MM.1S (cell line): ENCODE measurements at regions not wholly inside any gene's neighbourhood (a gene's known extent, or its start where the extent isn't known, plus 50 kb on each side); places are given as distances from the start of the nearest gene placed in this dataset.

Source experiments
- DNase-seq: peaks from one replicate; pipeline ENCODE4 v3.0.0-alpha.2; 2015
- H2AFZ ChIP-seq: fragments of 300-600 bp; sonication (generic); 2 replicates; pipeline ENCODE4 v1.6.0; 2016; ENCODE audit warnings: antibody characterized with exemption, low read length
- H3F3A ChIP-seq: fragments of 300-600 bp; sonication (generic); 2 replicates; pipeline ENCODE4 v1.6.1; 2016; ENCODE audit warnings: mild to moderate bottlenecking, antibody characterized with exemption, low read length, moderate library complexity, mixed read lengths; ENCODE audit not compliant: insufficient read depth
- H3K27ac ChIP-seq: fragments of 300-600 bp; sonication (generic); 2 replicates; pipeline ENCODE4 v1.5.1; 2016; ENCODE audit warnings: mild to moderate bottlenecking, low read length
- H3K27me3 ChIP-seq: fragments of 300-600 bp; sonication (generic); replicated peaks from 2 replicates; pipeline ENCODE4 v1.6.0; 2016; ENCODE audit warnings: low read length; ENCODE audit not compliant: insufficient read depth
- H3K36me3 ChIP-seq: fragments of 300-600 bp; sonication (generic); replicated peaks from 2 replicates; pipeline ENCODE4 v1.6.1; 2016; ENCODE audit warnings: mild to moderate bottlenecking, low read length, mixed read lengths; ENCODE audit not compliant: insufficient read depth
- H3K4me1 ChIP-seq: fragments of 300-600 bp; sonication (generic); 2 replicates; pipeline ENCODE4 v1.6.1; 2016; ENCODE audit warnings: low read length, mixed read lengths
- H3K4me2 ChIP-seq: fragments of 300-600 bp; sonication (generic); 2 replicates; pipeline ENCODE4 v1.6.0; 2016; ENCODE audit warnings: low read depth, low read length
- H3K4me3 ChIP-seq: fragments of 300-600 bp; sonication (generic); 2 replicates; pipeline ENCODE4 v1.5.1; 2016; ENCODE audit warnings: low read length, mixed read lengths
- H3K79me2 ChIP-seq: fragments of 300-600 bp; sonication (generic); 2 replicates; pipeline ENCODE4 v1.6.1; 2016; ENCODE audit warnings: mixed run types, low read length, mixed read lengths
- H3K9ac ChIP-seq: fragments of 300-600 bp; sonication (generic); 2 replicates; pipeline ENCODE4 v1.6.1; 2016; ENCODE audit warnings: low read length, mixed read lengths
- H3K9me2 ChIP-seq: fragments of 300-600 bp; sonication (generic); replicated peaks from 2 replicates; pipeline ENCODE4 v1.6.1; 2016; ENCODE audit warnings: mild to moderate bottlenecking, low read length, mixed read lengths; ENCODE audit not compliant: insufficient read depth
- H3K9me3 ChIP-seq: fragments of 300-600 bp; sonication (generic); replicated peaks from 2 replicates; pipeline ENCODE4 v1.6.1; 2016; ENCODE audit warnings: mild to moderate bottlenecking, low read length, mixed read lengths; ENCODE audit not compliant: insufficient read depth
- H4K20me1 ChIP-seq: fragments of 300-600 bp; sonication (generic); 2 replicates; pipeline ENCODE4 v1.6.1; 2016; ENCODE audit warnings: mild to moderate bottlenecking, low read length, moderate library complexity, mixed read lengths; ENCODE audit not compliant: insufficient read depth
- EZH2 ChIP-seq: fragments of 300-600 bp; sonication (generic); optimal IDR thresholded peaks from 2 replicates; pipeline ENCODE3; 2017; ENCODE audit warnings: low read depth, mild to moderate bottlenecking, antibody characterized with exemption, low read length, mixed read lengths
- EZH2phosphoT487 ChIP-seq: fragments of 300-600 bp; sonication (generic); IDR thresholded peaks from 2 replicates; pipeline ENCODE4 v1.6.1; 2018; ENCODE audit warnings: antibody characterized with exemption, low read length
- TF ChIP-seq, protein P1 (sequence below): fragments of 300-600 bp; sonication (generic); IDR thresholded peaks from 2 replicates; pipeline ENCODE4 v1.5.1; 2016; ENCODE audit warnings: antibody characterized with exemption, low read length, mixed read lengths

DNA sequence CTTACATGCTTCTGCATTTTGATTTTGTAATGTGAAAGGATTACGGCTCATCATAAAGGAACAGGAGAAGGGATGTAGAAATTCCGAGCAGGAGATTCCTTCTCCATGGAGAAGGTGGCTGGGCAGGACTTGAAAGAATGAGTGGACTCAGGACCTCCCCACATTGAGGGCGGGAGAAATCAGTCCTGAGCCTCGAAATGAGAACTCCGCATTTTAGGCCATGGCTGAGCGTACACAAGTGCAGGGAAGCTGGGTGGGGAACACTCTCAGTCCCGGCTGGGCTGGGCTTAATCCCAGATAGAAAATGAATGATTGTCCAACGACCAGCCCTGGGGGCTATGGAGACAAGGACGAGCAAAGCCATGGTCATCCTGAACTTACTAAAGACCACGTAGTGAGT, 402.3 kb upstream of the POU3F1 start:
- Histone ChIP-seq H3K4me3 (no peak overlapping the region), H3K4me1 (no peaks in the 10 kb centered on the region), H3F3A (no peaks in the 10 kb centered on the region), H3K9me3 (no peaks in the 10 kb centered on the region), H3K4me2 (no peak overlapping the region), H3K9ac (no peak overlapping the region), H3K27ac (no peak overlapping the region), H3K27me3 (no peaks in the 10 kb centered on the region), H3K79me2 (no peaks in the 10 kb centered on the region), H3K9me2 (no peaks in the 10 kb centered on the region), H2AFZ (no peak overlapping the region), H3K36me3 (no peaks in the 10 kb centered on the region), H4K20me1 (no peaks in the 10 kb centered on the region)
- no peak for DNase-seq
- TF ChIP-seq EZH2phosphoT487 (no peak), EZH2 (no peak)
- TF ChIP-seq, protein P1, sequence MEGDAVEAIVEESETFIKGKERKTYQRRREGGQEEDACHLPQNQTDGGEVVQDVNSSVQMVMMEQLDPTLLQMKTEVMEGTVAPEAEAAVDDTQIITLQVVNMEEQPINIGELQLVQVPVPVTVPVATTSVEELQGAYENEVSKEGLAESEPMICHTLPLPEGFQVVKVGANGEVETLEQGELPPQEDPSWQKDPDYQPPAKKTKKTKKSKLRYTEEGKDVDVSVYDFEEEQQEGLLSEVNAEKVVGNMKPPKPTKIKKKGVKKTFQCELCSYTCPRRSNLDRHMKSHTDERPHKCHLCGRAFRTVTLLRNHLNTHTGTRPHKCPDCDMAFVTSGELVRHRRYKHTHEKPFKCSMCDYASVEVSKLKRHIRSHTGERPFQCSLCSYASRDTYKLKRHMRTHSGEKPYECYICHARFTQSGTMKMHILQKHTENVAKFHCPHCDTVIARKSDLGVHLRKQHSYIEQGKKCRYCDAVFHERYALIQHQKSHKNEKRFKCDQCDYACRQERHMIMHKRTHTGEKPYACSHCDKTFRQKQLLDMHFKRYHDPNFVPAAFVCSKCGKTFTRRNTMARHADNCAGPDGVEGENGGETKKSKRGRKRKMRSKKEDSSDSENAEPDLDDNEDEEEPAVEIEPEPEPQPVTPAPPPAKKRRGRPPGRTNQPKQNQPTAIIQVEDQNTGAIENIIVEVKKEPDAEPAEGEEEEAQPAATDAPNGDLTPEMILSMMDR = no peak

DNA sequence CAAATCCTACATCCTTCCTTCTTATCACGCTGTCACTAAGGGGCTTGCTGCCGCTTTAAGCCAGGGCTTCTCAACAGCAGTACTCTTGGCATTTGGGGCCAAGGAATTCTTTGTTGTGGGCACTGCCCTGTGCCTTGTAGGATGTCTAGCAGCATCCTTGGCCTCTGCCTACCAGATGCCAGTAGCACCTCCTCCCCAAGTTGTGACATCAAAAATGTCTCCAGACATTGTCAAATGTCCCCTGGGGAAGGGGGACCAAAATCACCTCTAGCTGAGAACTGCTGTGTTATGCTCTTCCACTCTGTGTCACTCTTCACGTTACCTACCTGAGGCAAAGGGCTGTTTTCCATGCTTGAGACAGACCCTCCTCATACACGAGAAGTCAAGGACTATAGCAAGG, 400.3 kb upstream of the POU3F1 start:
- no peak for DNase-seq
- no peaks in the 10 kb centered on the region for H4K20me1 ChIP-seq
- no peaks in the 10 kb centered on the region for H3K79me2 ChIP-seq
- H2AFZ ChIP-seq = no peak overlapping the region
- no peaks in the 10 kb centered on the region for H3K27me3 ChIP-seq
- H3K27ac ChIP-seq = no peak overlapping the region
- no peaks in the 10 kb centered on the region for H3K9me3 ChIP-seq
- no peaks in the 10 kb centered on the region for H3K36me3 ChIP-seq
- H3K9me2 ChIP-seq = no peaks in the 10 kb centered on the region
- H3F3A ChIP-seq = no peaks in the 10 kb centered on the region
- H3K9ac ChIP-seq = no peak overlapping the region
- TF ChIP-seq EZH2 (no peak), EZH2phosphoT487 (no peak)
- TF ChIP-seq, protein P1 = no peak
- no peak overlapping the region for H3K4me3 ChIP-seq
- no peaks in the 10 kb centered on the region for H3K4me1 ChIP-seq
- no peak overlapping the region for H3K4me2 ChIP-seq

DNA sequence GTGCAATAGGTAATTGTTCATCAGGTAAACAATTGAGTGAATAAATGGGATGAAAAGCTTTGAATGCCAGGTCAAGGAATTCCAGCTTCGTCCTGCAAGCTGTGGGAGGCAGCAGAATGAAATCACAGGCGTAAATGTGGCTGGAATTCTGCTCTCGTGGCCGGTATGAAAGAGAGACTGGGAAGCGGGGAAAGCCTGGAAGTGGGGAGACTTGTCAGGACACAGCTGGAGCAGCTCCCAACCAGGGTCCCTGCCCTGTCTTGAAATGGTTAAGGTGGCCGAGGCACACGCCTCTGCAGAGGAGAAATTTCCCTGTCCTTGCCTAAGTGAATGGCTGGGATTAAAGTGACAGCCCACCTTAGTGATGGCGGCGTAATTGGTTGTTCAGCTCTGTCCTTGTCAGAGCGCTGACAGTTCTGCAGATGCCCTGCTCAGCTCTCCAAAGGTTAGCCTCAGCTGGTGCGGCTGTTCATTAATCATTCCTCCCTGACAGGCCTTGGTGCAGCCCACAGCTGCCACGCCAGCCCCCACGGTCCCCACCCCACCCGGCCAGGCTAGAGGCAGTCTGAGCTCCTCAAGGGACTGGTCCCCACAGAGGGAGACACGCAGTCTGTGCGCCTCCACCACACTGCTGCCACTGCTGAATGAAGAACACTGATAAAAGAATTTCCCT, 398.3 kb upstream of the POU3F1 start:
- no peaks in the 10 kb centered on the region for H3K27me3 ChIP-seq
- no peak overlapping the region for H3K27ac ChIP-seq
- H4K20me1 ChIP-seq = no peaks in the 10 kb centered on the region
- no peak overlapping the region for H3K4me2 ChIP-seq
- H2AFZ ChIP-seq = no peak overlapping the region
- no peaks in the 10 kb centered on the region for H3K9me3 ChIP-seq
- H3F3A ChIP-seq = no peaks in the 10 kb centered on the region
- TF ChIP-seq EZH2phosphoT487 (no peak), EZH2 (no peak)
- TF ChIP-seq, protein P1 = no peak
- H3K36me3 ChIP-seq = no peaks in the 10 kb centered on the region
- H3K4me3 ChIP-seq = no peak overlapping the region
- H3K9me2 ChIP-seq = no peaks in the 10 kb centered on the region
- H3K9ac ChIP-seq = no peak overlapping the region
- DNase-seq = no peak
- H3K79me2 ChIP-seq = no peaks in the 10 kb centered on the region
- H3K4me1 ChIP-seq = no peaks in the 10 kb centered on the region
